Spleen (tissue), 7 donors: ENCODE measurements at regions not wholly inside any gene's neighbourhood (a gene's known extent, or its start where the extent isn't known, plus 50 kb on each side); places are given as distances from the start of the nearest gene placed in this dataset.

ENCODE experiments used
- CTCF ChIP-seq, 11 experiments: fragments of 200-600 bp in 7 of 11; fragments of 450-650 bp in 4 of 11; sonication (generic) in 4 of 11; IDR thresholded peaks in 8 of 11; conservative IDR thresholded peaks in 3 of 11; 1 replicate in 7 of 11; 2 replicates in 4 of 11; pipeline versions ENCODE4 v1.4.0 to v1.8.0; 2016 to 2021; ENCODE audit warnings: antibody characterized with exemption in 11 of 11, inconsistent platforms in 4 of 11, mild to moderate bottlenecking in 1 of 11
- POLR2A ChIP-seq, 3 donors: fragments of 450-650 bp; IDR thresholded peaks; one replicate each; pipeline ENCODE4 v1.5.1; 2017; ENCODE audit warnings: antibody characterized with exemption in 3 of 3, mild to moderate bottlenecking in 1 of 3
- POLR2AphosphoS5 ChIP-seq, 3 donors: sonication (generic); formaldehyde crosslinking; IDR thresholded peaks; one replicate each; pipeline ENCODE4 v1.5.1; 2017; ENCODE audit warnings: antibody characterized with exemption in 3 of 3
- donor health status: DM: no; HTN: no; CAD: no; lungs with moderate emphysema.
- donor health status: DM: no; HTN: no; CAD: no.
- donor health status: DM: no; HTN: no; CAD: no.

- TF ChIP-seq CTCF (IDR thresholded peaks at IDR 0.05 in 8 of 11, conservative IDR thresholded peaks at IDR 0.05 in 3 of 11) (no peak), POLR2A (IDR thresholded peaks at IDR 0.05) (no peak), POLR2AphosphoS5 (IDR thresholded peaks at IDR 0.05) (no peak)
Observed at GRCh38 chr21:27647921-27648320, 681.0 kb upstream of the ADAMTS5 start.
